Skeletal muscle cell (primary cell): ENCODE measurements at regions not wholly inside any gene's neighbourhood (a gene's known extent, or its start where the extent isn't known, plus 50 kb on each side); places are given as distances from the start of the nearest gene placed in this dataset.

Source experiments
- DNase-seq: peaks from one replicate; pipeline ENCODE4 v3.0.0-alpha.2; 2010; ENCODE audit warnings: low read depth
- H3K4me3 ChIP-seq: 2 replicates; pipeline ENCODE4 v1.5.1; 2011; ENCODE audit warnings: low read depth, mild to moderate bottlenecking, control low read depth, low read length, moderate library complexity

- H3K4me3 ChIP-seq: no peak overlapping the region
- DNase-seq: peak; percentile 9
These were observed 487.5 kb upstream of the SGCD start for GRCh38 chr5:155839251-155840037.

DNA sequence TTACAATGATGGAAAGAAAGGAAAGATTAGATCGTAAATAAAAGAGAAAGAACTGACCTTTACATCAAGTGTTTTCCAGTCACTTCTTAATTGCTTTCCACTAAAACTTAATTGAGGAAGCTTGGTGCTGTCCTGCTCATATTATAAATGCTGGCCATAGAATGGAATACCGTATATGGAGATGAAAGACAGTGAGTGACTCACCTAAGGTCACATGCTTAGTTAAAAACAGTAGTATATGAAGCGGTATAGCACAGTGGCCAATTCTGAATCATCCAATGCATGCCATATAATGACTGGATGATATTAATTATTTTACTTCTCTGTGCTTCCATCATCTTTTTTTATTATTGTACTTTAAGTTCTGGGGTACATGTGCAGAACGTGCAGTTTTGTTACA is 482.4 kb upstream of the SGCD start:
- no peak overlapping the region for H3K4me3 ChIP-seq
- DNase-seq: no peak

- DNase-seq: no peak
- no peak overlapping the region for H3K4me3 ChIP-seq
These were observed 476.6 kb upstream of the SGCD start for GRCh38 chr5:155850370-155850769.

DNA sequence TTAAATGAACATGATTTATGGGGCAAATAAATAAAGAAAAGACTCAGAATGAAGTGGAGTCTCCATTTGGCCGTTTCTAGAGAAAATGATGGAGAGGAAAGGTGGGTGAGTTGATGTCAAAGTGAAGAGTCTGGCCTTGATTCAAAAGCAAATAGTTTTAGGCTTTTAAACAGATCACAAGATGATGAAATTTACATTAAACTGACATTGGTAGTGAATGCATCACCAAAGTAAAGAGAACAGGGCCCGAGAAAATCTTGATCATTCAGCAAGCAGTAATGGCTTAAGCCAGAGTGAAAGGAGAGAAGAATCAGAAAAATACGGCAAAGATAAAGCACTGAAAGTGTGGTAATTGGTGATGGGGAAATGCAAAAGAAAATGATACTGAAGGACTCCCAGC is 460.0 kb upstream of the SGCD start:
- H3K4me3 ChIP-seq: no peak overlapping the region
- DNase-seq: no peak

GRCh38 chr5:155867522-155868088 is 459.4 kb upstream of the SGCD start:
- DNase-seq: no peak
- H3K4me3 ChIP-seq: no peak overlapping the region

DNA sequence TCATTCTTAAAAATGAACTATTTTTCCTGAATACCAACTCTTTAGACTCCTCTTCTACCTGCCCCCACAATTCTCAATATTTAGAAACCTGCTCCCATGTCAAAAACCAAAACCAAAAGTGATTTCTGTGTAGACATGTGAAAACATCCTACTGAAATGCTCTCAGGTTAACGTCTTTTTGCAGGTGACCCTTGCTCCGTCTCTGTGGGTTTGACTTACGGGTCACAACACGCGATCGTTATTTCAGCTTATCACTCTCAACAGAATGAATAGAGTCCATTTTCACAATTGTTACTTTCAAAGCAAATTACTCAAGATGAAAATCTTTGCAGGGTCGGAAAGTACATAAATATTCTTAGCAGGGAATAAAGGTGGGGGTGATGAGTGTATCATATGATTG is 456.3 kb upstream of the SGCD start:
- no peak overlapping the region for H3K4me3 ChIP-seq
- no peak for DNase-seq

DNA sequence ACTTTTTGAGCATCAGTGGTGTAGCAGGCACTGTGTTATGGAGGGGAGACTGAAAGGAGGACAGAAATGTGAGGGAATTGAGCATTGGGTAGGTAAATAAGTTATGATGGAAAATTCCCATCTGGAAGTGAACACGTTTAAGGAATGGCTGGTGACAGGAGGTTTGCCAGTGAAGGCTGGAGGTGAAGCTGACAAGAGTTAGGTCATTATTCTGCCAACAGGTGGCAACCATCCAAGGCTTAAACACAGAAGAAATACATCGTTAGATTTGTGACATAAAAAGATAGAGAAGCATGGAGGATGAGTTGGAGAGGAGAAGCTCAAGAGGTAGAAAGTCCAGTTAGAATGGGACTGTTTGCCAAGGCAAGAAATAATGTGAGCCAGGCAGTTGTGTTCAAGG is 455.3 kb upstream of the SGCD start:
- no peak overlapping the region for H3K4me3 ChIP-seq
- no peak for DNase-seq

DNA sequence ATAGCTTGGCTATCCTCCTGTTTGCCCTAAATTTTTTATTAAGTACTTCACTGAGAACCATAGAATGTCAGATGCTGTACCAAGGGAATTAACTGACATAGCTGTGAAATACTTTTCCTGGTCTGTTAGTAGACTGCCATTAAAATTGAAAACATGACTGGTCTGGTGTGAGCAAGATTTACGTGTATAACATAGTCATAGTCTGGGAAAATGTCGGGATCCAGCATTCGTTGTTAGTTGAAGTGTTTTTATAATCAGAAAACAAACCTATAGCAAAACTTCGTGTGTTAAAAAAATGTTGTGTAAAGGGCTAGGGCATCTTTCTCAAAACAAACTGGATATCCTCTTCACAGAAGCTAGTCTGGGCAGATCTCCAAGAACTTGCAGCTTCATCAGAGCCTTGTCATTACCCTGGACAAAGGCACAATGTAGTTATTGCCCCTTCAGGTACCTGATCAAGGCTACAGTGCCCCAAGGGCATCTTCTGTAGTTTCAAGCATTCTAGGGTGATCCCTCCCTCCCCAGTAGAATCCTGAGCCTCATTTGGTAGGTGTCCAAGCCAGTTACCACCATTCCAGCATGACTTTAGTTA is 454.2 kb upstream of the SGCD start:
- no peak overlapping the region for H3K4me3 ChIP-seq
- peak; percentile 24 for DNase-seq

DNA sequence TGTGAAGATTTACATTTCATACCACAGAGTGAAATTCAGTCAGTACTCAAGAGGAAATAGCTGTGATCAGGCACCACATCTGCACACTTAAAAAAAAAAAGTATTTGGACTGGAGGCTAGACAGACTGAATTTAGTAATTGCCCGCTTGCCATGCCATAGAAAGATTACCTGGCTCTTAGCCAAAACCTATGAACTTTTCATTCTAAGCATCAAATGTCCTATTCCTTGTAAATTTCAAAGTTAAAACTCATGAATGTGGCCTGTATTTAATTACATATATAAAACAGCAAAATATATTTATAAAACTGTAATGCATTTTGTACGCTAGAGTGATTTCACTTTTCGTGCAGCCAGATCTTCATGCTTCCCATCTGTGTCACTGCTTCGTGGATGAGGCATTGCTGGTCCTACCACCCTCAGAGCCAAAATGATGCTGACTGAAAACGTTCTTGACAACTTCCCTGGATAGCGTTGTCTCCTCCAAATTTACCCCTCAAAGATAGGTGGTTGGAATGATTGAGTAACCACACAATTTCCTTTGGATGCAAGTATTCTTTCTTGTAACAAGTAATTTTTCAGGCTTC is 447.9 kb upstream of the SGCD start:
- no peak overlapping the region for H3K4me3 ChIP-seq
- no peak for DNase-seq

DNA sequence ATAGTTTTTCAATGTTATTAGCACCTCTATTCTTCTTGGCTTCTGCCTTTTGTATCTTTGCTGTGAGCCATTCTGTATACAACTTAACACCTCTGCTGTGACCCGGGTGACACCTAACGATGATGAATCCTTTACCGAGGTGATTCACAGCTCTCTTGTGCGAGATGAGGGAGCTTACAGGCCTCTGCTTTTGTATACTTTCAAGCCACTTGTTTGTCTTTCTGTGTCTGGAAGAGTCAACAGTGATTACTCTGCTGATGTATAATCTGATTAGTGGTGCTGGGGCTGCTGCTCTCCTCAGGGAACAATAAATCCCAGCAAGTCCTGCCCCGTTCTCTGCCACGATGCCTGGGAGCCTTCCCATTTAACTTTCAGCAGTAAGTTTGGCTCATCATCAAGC is 442.9 kb upstream of the SGCD start:
- DNase-seq: no peak
- H3K4me3 ChIP-seq: no peak overlapping the region

GRCh38 chr5:155885199-155885598 is 441.8 kb upstream of the SGCD start:
- no peak for DNase-seq

DNA sequence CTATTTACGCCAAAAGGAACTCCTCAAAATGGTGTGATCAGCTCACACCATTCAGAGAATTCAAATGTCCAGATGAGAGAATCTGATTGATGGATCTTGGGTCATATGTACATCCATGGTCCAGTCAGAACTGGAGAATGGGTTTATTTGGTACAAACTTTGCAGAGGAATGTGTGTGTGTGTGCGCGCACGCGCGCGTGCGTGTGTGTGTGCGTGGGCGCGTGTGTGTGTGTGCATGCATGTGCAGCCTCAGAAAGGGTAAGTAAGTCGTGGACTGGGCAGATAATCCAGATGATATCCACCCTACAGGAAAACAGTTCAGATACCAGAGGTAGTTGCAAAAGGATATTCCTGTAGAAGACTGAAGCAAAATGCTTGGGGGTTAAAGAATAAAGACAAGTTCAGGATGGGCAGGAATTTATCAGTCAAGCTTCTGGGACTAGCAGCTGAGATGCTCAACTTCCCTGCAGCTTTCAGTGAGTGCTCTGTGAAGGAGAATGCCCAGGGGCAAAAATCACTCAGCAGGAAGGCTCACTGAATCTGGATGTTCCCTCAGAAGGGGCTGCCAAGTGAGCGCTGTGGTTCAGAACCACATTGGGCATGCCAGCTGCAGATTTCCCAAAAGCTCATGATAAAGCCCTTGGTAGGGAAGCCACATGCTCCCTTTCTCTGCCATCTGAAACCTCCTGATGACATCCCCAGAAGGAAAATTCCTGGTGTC is 440.5 kb upstream of the SGCD start:
- no peak overlapping the region for H3K4me3 ChIP-seq
- no peak for DNase-seq

More at GRCh38 chr5:155885199-155885598, 441.8 kb upstream of the SGCD start:
- H3K4me3 ChIP-seq: no peak overlapping the region

DNA sequence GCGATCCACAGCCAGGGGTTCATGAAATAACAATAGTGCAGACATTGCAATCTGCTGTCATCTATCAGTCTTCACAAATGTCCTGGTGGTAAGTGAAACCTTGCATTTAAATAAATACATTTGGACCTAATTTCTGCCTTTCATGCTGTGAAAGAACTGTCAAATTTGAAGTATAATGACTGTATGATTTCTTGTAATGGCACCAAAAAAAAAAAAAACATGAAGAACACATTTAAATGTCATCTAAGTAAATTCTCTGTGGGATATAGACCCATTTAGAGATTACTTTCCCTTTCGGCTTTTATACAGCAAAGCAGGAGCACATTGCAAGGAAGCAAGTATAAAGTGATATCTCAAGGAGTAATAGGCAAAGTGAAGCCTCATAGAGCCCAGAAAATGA is 431.5 kb upstream of the SGCD start:
- DNase-seq: no peak
- H3K4me3 ChIP-seq: no peak overlapping the region

DNA sequence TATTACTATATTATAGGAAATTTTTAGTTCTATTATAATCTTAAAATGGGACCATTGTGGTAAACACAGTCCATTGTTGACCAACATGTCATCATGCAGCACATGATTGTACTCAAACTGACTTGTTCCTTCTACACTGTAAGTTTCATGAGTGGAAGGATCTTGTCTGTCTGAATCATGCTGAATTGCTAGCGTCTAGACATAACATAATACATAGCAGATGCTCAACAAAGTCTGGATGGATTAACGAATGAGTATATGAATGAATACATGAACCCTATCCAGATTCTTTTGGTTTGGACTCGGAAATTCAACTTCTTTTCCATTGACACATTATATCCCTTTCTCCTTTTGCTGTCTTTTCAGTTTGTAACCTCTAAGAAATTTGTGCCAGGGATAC is 429.2 kb upstream of the SGCD start:
- no peak for DNase-seq

GRCh38 chr5:155898284-155898683 is 428.7 kb upstream of the SGCD start:
- no peak overlapping the region for H3K4me3 ChIP-seq
- no peak for DNase-seq

More for the DNA sequence above, 429.2 kb upstream of the SGCD start:
- H3K4me3 ChIP-seq: no peak overlapping the region

DNA sequence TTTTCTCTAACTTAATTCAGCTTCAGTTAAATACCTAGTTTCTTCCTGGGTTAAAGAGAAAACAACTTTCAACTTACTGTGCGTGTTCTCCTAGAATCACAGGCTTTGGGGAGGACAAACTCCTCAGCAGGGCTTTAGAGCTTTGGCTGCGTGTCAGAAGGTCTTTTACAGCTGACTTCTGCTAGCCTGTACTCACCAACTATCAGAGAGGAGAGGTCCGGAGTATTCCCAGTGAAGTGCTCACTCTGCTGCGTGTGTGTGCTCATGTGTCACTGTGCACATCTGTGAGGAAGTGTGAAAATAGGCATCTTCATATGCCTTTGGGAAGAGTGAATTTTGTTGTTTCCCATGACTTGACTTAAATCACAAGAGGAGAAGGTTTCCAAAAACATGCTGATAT is 423.2 kb upstream of the SGCD start:
- DNase-seq: no peak
- no peak overlapping the region for H3K4me3 ChIP-seq

- H3K4me3 ChIP-seq: no peak overlapping the region
- DNase-seq: no peak
These were observed 421.6 kb upstream of the SGCD start for GRCh38 chr5:155905364-155905763.

DNA sequence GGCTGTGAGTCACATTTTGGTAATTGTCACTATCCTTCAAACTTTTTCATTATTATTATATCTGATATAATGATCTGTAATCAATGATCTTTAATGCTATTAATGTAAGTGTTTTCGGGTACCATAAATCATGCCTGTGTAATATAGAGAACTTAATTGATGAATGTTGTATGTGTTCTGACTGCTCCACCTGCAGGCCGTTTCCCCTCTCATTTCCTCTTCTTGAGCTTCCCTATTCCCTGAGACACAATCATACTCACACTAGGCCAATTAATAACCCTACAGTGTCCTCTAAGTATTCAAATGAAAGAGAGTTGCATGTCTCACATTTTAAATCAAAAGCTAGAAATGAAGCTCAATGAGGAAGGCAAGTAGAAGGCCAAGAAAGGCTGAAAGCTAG is 420.9 kb upstream of the SGCD start:
- DNase-seq: no peak
- no peak overlapping the region for H3K4me3 ChIP-seq

- H3K4me3 ChIP-seq: no peak overlapping the region
- DNase-seq: no peak
These were observed 418.4 kb upstream of the SGCD start for GRCh38 chr5:155908543-155908942.

- DNase-seq: no peak
- no peak overlapping the region for H3K4me3 ChIP-seq
These were observed 414.7 kb upstream of the SGCD start for GRCh38 chr5:155912291-155912690.
